ENCODE measurements at regions not wholly inside any gene's neighbourhood (a gene's known extent, or its start where the extent isn't known, plus 50 kb on each side); places are given as distances from the start of the nearest gene placed in this dataset.

DNA sequence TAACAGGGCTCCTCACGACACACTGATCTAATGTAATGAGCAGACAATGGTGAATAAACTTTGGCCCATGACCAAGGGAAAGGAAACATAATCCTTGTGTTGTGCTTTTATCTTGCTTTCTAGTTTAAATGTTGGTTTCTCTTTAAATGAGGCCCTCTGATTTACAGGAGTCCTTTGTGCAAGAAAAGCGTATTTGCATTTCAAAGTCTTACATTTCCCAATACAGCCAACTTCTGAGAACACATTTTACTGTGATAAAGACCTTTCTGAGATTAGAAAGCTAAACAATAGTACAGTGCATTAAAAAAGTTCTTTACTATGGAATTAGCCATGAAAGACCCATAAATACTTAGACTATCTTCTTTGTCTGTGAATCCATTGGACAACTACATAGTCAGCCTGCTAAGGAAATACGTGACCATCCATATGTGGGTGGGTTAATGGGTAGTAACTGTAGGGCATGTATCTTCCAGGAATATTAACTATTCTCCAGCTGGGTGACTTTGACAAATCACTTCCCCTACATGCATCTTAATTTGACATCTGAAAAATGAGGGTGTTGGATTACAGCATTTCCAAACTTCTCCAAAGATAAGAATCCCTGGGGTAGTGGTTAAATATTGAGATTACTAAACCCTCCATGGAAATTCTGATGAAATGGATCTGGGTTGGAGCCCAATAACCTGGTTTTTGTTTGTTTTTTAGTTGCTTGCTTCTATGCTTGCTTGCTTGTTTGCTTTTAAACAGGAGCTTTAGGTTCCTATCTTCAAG is 50.3 kb upstream of the USP1 start:
- CTCF ChIA-PET: interaction anchor here (1.0 to 1.5 kb wide), 3 partner anchors 9 to 242 kb away, joined by 3 to 5 read pairs (median 3); no protein-coding TSS in a partner anchor
- H3K36me3 Mint-ChIP-seq (ENCODE audit: low read depth): no peaks in the 10 kb centered on the region
- peaks cover 1% of the 10 kb centered on the region for H3K27me3 Mint-ChIP-seq
- H3K4me3 Mint-ChIP-seq: no peak overlapping the region
- intact Hi-C loops (cut with micrococcal nuclease): no loop called here
- H3K9me3 Mint-ChIP-seq: no peaks in the 10 kb centered on the region
- ATAC-seq: no peak
- no peak overlapping the region for H3K27ac Mint-ChIP-seq
- POLR2A ChIA-PET: no interaction called here
- TF ChIP-seq, protein P1, sequence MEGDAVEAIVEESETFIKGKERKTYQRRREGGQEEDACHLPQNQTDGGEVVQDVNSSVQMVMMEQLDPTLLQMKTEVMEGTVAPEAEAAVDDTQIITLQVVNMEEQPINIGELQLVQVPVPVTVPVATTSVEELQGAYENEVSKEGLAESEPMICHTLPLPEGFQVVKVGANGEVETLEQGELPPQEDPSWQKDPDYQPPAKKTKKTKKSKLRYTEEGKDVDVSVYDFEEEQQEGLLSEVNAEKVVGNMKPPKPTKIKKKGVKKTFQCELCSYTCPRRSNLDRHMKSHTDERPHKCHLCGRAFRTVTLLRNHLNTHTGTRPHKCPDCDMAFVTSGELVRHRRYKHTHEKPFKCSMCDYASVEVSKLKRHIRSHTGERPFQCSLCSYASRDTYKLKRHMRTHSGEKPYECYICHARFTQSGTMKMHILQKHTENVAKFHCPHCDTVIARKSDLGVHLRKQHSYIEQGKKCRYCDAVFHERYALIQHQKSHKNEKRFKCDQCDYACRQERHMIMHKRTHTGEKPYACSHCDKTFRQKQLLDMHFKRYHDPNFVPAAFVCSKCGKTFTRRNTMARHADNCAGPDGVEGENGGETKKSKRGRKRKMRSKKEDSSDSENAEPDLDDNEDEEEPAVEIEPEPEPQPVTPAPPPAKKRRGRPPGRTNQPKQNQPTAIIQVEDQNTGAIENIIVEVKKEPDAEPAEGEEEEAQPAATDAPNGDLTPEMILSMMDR (IDR thresholded peaks at IDR 0.05): no peak
- no peak for DNase-seq
- no peaks in the 10 kb centered on the region for H3K4me1 Mint-ChIP-seq (ENCODE audit: low read depth)

Data from activated CD8-positive, alpha-beta T cell treated with anti-CD3 and anti-CD28 coated beads for 36 hours (primary cell).